DND-41 (cell line): ENCODE measurements at regions not wholly inside any gene's neighbourhood (a gene's known extent, or its start where the extent isn't known, plus 50 kb on each side); places are given as distances from the start of the nearest gene placed in this dataset.

Source experiments
- CTCF ChIP-seq: IDR thresholded peaks from 2 replicates; pipeline ENCODE4 v1.5.1; 2012; ENCODE audit warnings: borderline replicate concordance, low read length, moderate library complexity, mild to moderate bottlenecking; ENCODE audit not compliant: poor library complexity, severe bottlenecking; ENCODE audit errors: extremely low read depth
- EZH2 ChIP-seq: IDR thresholded peaks from 3 replicates; pipeline ENCODE4 v1.6.1; 2012; ENCODE audit warnings: borderline replicate concordance, low read depth, mild to moderate bottlenecking, moderate library complexity, low read length, inconsistent platforms; ENCODE audit not compliant: severe bottlenecking

GRCh38 chr16:49913720-49914119 is 57.8 kb upstream of the ZNF423 start:
- no peak for TF ChIP-seq CTCF
- TF ChIP-seq EZH2: no peak
